WTC11 (cell line): ENCODE measurements at regions not wholly inside any gene's neighbourhood (a gene's known extent, or its start where the extent isn't known, plus 50 kb on each side); places are given as distances from the start of the nearest gene placed in this dataset.

ENCODE experiments used
- ATAC-seq: fragments of 200-7000 bp; cut with Tn5 transposase; 2 replicates; pipeline ENCODE4 v1.10.0; 2021; ENCODE audit warnings: mild to moderate bottlenecking, moderate library complexity
- CTCF ChIA-PET: fragments of 300-600 bp; sonication (Branson Sonifier 250); formaldehyde crosslinking; loops from one replicate; lab custom pipeline; 2021; ENCODE audit warnings: antibody characterized with exemption; lab: Charles Lee
- POLR2A ChIA-PET: fragments of 350-600 bp; sonication (Branson Sonifier 250); formaldehyde crosslinking; loops from one replicate; lab custom pipeline; 2021; ENCODE audit warnings: antibody characterized with exemption; lab: Charles Lee
- DNase-seq: peaks from one replicate; pipeline ENCODE4 v3.0.0; 2021; ENCODE audit warnings: low spot score
- H3K27ac Mint-ChIP-seq: 2 replicates; pipeline ENCODE4 v1.8.0; 2021; ENCODE audit warnings: mixed read lengths
- H3K27me3 Mint-ChIP-seq: 2 replicates; pipeline ENCODE4 v1.8.0; 2021; ENCODE audit warnings: low read depth, mild to moderate bottlenecking, moderate library complexity, mixed read lengths
- H3K36me3 Mint-ChIP-seq: 2 replicates; pipeline ENCODE4 v1.8.0; 2021; ENCODE audit warnings: mixed read lengths
- H3K4me1 Mint-ChIP-seq: 2 replicates; pipeline ENCODE4 v1.8.0; 2022; ENCODE audit warnings: mixed read lengths
- H3K4me3 Mint-ChIP-seq: 2 replicates; pipeline ENCODE4 v1.8.0; 2021; ENCODE audit warnings: mild to moderate bottlenecking, moderate library complexity, mixed read lengths
- H3K9me3 Mint-ChIP-seq: 2 replicates; pipeline ENCODE4 v1.8.0; 2021; ENCODE audit warnings: mixed read lengths
- ETV6 ChIP-seq: sonication (generic); formaldehyde crosslinking; IDR thresholded peaks from 2 replicates; pipeline ENCODE4 v1.8.1; 2022; ENCODE audit warnings: mild to moderate bottlenecking, missing genetic modification reagents
- FOXK1 ChIP-seq: sonication (generic); formaldehyde crosslinking; IDR thresholded peaks from 2 replicates; pipeline ENCODE4 v1.8.0; 2022; ENCODE audit warnings: mild to moderate bottlenecking, moderate library complexity, missing genetic modification reagents
- HMGA2 ChIP-seq: fragments of 250-450 bp; sonication (Bioruptor Pico); IDR thresholded peaks from 2 replicates; pipeline ENCODE4 v1.4.0; 2021; ENCODE audit warnings: mild to moderate bottlenecking, moderate library complexity
- IRF2 ChIP-seq: sonication (generic); formaldehyde crosslinking; IDR thresholded peaks from 2 replicates; pipeline ENCODE4 v1.8.0; 2022; ENCODE audit warnings: low read depth, missing genetic modification reagents, borderline replicate concordance
- NR2C2 ChIP-seq: sonication (generic); formaldehyde crosslinking; IDR thresholded peaks from 2 replicates; pipeline ENCODE4 v1.8.0; 2022; ENCODE audit warnings: mild to moderate bottlenecking, missing genetic modification reagents
- ZNF138 ChIP-seq: sonication (generic); formaldehyde crosslinking; conservative IDR thresholded peaks from 2 replicates; pipeline ENCODE4 v1.8.1; 2022; ENCODE audit warnings: mild to moderate bottlenecking, moderate library complexity, missing genetic modification reagents
- TF ChIP-seq, protein P1 (sequence below): sonication (generic); formaldehyde crosslinking; IDR thresholded peaks from 2 replicates; pipeline ENCODE4 v1.8.1; 2023; ENCODE audit warnings: mild to moderate bottlenecking, missing genetic modification reagents
- TF ChIP-seq, protein P2 (sequence below): sonication (generic); formaldehyde crosslinking; IDR thresholded peaks from 2 replicates; pipeline ENCODE4 v1.8.1; 2022; ENCODE audit warnings: low read depth, mild to moderate bottlenecking, moderate library complexity, missing genetic modification reagents, borderline replicate concordance
- TF ChIP-seq, protein P3 (sequence below): sonication (generic); formaldehyde crosslinking; IDR thresholded peaks from 2 replicates; pipeline ENCODE4 v1.8.0; 2022; ENCODE audit warnings: mild to moderate bottlenecking, missing genetic modification reagents
- TF ChIP-seq, protein P4 (sequence below): sonication (generic); formaldehyde crosslinking; IDR thresholded peaks from 2 replicates; pipeline ENCODE4 v1.8.0; 2023; ENCODE audit warnings: mild to moderate bottlenecking, missing genetic modification reagents
- TF ChIP-seq, protein P5 (sequence below): fragments of 250-450 bp; sonication (Bioruptor Pico); IDR thresholded peaks from 2 replicates; pipeline ENCODE4 v1.9.0; 2021; ENCODE audit warnings: mild to moderate bottlenecking
- TF ChIP-seq, protein P6 (sequence below): sonication (generic); formaldehyde crosslinking; IDR thresholded peaks from 2 replicates; pipeline ENCODE4 v1.8.1; 2023; ENCODE audit warnings: mild to moderate bottlenecking, missing genetic modification reagents, borderline replicate concordance

DNA sequence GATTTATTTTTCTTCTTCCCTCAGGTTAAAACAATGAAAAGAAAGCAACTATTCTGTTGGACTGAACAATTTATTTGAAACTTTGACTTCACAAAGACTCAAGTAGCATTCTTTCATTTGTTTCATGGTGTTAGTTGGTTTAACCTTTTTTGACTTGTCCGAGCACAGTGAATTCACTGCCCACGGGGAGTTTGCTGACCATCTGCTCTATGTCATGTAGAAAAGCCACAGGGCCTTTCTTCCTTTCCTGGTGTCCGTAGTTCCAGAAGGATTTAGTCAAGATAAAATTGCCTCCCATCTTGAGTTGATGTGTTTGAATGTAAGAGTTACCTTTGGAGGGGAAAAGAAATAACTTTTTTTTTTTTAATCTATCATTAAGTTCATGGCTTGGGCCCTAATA lies 55.1 kb upstream of the ZNF608 start:
- H3K4me1 Mint-ChIP-seq = peaks cover 10% of the 10 kb centered on the region
- no peaks in the 10 kb centered on the region; the same call in 1 of the 2 replicates for H3K36me3 Mint-ChIP-seq
- H3K27me3 Mint-ChIP-seq = no peaks in the 10 kb centered on the region
- DNase-seq (no peak), ATAC-seq (no peak)
- TF ChIP-seq, protein P1, sequence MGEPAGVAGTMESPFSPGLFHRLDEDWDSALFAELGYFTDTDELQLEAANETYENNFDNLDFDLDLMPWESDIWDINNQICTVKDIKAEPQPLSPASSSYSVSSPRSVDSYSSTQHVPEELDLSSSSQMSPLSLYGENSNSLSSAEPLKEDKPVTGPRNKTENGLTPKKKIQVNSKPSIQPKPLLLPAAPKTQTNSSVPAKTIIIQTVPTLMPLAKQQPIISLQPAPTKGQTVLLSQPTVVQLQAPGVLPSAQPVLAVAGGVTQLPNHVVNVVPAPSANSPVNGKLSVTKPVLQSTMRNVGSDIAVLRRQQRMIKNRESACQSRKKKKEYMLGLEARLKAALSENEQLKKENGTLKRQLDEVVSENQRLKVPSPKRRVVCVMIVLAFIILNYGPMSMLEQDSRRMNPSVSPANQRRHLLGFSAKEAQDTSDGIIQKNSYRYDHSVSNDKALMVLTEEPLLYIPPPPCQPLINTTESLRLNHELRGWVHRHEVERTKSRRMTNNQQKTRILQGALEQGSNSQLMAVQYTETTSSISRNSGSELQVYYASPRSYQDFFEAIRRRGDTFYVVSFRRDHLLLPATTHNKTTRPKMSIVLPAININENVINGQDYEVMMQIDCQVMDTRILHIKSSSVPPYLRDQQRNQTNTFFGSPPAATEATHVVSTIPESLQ (CRISPR knock-in tag) = no peak
- TF ChIP-seq FOXK1 (CRISPR knock-in tag) = no peak
- TF ChIP-seq, protein P2, sequence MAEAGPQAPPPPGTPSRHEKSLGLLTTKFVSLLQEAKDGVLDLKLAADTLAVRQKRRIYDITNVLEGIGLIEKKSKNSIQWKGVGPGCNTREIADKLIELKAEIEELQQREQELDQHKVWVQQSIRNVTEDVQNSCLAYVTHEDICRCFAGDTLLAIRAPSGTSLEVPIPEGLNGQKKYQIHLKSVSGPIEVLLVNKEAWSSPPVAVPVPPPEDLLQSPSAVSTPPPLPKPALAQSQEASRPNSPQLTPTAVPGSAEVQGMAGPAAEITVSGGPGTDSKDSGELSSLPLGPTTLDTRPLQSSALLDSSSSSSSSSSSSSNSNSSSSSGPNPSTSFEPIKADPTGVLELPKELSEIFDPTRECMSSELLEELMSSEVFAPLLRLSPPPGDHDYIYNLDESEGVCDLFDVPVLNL (CRISPR knock-in tag) = no peak
- TF ChIP-seq, protein P3, sequence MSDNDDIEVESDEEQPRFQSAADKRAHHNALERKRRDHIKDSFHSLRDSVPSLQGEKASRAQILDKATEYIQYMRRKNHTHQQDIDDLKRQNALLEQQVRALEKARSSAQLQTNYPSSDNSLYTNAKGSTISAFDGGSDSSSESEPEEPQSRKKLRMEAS (CRISPR knock-in tag) = no peak
- TF ChIP-seq, protein P4, sequence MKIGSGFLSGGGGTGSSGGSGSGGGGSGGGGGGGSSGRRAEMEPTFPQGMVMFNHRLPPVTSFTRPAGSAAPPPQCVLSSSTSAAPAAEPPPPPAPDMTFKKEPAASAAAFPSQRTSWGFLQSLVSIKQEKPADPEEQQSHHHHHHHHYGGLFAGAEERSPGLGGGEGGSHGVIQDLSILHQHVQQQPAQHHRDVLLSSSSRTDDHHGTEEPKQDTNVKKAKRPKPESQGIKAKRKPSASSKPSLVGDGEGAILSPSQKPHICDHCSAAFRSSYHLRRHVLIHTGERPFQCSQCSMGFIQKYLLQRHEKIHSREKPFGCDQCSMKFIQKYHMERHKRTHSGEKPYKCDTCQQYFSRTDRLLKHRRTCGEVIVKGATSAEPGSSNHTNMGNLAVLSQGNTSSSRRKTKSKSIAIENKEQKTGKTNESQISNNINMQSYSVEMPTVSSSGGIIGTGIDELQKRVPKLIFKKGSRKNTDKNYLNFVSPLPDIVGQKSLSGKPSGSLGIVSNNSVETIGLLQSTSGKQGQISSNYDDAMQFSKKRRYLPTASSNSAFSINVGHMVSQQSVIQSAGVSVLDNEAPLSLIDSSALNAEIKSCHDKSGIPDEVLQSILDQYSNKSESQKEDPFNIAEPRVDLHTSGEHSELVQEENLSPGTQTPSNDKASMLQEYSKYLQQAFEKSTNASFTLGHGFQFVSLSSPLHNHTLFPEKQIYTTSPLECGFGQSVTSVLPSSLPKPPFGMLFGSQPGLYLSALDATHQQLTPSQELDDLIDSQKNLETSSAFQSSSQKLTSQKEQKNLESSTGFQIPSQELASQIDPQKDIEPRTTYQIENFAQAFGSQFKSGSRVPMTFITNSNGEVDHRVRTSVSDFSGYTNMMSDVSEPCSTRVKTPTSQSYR = no peak
- ChIA-PET POLR2A (no interaction called here), CTCF (no interaction called here)
- H3K9me3 Mint-ChIP-seq = no peaks in the 10 kb centered on the region
- H3K4me3 Mint-ChIP-seq = no peak overlapping the region
- no peak overlapping the region for H3K27ac Mint-ChIP-seq

DNA sequence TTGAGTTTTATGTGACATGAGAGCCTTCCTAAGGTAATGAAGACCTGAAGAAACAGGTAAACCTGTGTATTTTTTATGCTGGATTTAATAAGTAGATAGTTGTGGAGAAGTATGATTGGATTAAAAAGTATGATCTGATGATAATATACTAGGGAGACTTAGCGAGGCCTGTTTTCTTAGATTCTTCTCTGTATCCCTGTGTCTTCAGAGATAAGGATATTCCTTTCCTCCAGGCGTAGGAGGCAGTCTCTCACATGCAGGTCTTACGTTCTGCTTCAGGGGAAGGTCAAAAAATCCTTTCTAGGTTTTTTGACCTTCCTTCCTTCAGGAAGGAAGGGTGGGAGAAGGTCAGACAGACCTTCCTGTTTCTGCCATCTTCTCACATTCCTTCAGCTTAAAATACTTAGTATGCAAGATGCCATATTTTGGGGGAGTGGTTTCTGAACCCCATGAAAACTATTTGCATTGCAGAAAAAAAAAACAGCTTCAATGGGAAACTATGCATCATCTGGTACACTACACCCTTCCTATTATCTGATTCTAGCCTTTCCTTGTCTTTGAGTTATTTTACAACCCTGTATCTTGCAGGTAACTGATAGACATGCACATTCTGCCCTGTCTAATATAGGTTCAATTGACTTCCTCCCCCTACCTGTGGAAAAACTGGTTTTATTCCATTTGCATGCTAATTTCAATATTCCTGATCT lies 57.3 kb upstream of the ZNF608 start:
- H3K36me3 Mint-ChIP-seq = no peaks in the 10 kb centered on the region
- H3K9me3 Mint-ChIP-seq = no peaks in the 10 kb centered on the region
- no peaks in the 10 kb centered on the region for H3K27me3 Mint-ChIP-seq
- CTCF ChIA-PET = no interaction called here
- no peak overlapping the region for H3K27ac Mint-ChIP-seq
- H3K4me1 Mint-ChIP-seq = peaks cover 10% of the 10 kb centered on the region
- no peak for DNase-seq
- H3K4me3 Mint-ChIP-seq = no peak overlapping the region
- ATAC-seq = no peak
- no peak for TF ChIP-seq ZNF138 (CRISPR knock-in tag)
- TF ChIP-seq NR2C2 (CRISPR knock-in tag) = no peak
- TF ChIP-seq, protein P3 (CRISPR knock-in tag) = no peak
- no peak for TF ChIP-seq ETV6 (CRISPR knock-in tag)
- TF ChIP-seq, protein P5, sequence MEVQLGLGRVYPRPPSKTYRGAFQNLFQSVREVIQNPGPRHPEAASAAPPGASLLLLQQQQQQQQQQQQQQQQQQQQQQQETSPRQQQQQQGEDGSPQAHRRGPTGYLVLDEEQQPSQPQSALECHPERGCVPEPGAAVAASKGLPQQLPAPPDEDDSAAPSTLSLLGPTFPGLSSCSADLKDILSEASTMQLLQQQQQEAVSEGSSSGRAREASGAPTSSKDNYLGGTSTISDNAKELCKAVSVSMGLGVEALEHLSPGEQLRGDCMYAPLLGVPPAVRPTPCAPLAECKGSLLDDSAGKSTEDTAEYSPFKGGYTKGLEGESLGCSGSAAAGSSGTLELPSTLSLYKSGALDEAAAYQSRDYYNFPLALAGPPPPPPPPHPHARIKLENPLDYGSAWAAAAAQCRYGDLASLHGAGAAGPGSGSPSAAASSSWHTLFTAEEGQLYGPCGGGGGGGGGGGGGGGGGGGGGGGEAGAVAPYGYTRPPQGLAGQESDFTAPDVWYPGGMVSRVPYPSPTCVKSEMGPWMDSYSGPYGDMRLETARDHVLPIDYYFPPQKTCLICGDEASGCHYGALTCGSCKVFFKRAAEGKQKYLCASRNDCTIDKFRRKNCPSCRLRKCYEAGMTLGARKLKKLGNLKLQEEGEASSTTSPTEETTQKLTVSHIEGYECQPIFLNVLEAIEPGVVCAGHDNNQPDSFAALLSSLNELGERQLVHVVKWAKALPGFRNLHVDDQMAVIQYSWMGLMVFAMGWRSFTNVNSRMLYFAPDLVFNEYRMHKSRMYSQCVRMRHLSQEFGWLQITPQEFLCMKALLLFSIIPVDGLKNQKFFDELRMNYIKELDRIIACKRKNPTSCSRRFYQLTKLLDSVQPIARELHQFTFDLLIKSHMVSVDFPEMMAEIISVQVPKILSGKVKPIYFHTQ (CRISPR knock-in tag) = no peak
- no peak for TF ChIP-seq IRF2
- no peak for TF ChIP-seq HMGA2
- POLR2A ChIA-PET = no interaction called here

DNA sequence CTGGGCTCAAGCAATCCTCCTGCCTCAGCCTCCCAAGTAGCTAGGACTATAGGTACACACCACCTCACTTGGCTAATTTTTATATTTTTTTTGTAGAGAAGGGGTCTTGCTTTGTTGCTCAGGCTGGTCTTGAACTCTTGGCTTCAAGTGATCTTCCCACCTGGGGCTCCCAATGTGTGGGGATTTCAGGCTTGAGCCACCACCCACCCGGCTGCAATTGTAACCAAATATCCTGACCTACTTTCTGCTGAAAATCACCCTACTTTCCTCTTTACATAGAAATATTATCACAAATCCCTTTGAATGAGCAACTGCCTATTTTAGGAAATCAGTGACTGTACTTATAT lies 59.6 kb upstream of the ZNF608 start:
- TF ChIP-seq, protein P6, sequence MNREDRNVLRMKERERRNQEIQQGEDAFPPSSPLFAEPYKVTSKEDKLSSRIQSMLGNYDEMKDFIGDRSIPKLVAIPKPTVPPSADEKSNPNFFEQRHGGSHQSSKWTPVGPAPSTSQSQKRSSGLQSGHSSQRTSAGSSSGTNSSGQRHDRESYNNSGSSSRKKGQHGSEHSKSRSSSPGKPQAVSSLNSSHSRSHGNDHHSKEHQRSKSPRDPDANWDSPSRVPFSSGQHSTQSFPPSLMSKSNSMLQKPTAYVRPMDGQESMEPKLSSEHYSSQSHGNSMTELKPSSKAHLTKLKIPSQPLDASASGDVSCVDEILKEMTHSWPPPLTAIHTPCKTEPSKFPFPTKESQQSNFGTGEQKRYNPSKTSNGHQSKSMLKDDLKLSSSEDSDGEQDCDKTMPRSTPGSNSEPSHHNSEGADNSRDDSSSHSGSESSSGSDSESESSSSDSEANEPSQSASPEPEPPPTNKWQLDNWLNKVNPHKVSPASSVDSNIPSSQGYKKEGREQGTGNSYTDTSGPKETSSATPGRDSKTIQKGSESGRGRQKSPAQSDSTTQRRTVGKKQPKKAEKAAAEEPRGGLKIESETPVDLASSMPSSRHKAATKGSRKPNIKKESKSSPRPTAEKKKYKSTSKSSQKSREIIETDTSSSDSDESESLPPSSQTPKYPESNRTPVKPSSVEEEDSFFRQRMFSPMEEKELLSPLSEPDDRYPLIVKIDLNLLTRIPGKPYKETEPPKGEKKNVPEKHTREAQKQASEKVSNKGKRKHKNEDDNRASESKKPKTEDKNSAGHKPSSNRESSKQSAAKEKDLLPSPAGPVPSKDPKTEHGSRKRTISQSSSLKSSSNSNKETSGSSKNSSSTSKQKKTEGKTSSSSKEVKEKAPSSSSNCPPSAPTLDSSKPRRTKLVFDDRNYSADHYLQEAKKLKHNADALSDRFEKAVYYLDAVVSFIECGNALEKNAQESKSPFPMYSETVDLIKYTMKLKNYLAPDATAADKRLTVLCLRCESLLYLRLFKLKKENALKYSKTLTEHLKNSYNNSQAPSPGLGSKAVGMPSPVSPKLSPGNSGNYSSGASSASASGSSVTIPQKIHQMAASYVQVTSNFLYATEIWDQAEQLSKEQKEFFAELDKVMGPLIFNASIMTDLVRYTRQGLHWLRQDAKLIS (CRISPR knock-in tag) = no peak
- Mint-ChIP-seq H3K4me3 (no peak overlapping the region), H3K36me3 (no peaks in the 10 kb centered on the region), H3K27ac (no peak overlapping the region), H3K4me1 (peaks cover 22% of the 10 kb centered on the region), H3K27me3 (no peaks in the 10 kb centered on the region), H3K9me3 (no peaks in the 10 kb centered on the region)
- ChIA-PET POLR2A (no interaction called here), CTCF (interaction anchor here (0.6 to 1.1 kb wide), 2 partner anchors 13 to 167 kb away, joined by 3 read pairs; no protein-coding TSS in a partner anchor)
- ATAC-seq = no peak
- DNase-seq = no peak
